T-helper 2 cell (primary cell): ENCODE measurements at regions not wholly inside any gene's neighbourhood (a gene's known extent, or its start where the extent isn't known, plus 50 kb on each side); places are given as distances from the start of the nearest gene placed in this dataset.
"Not testable (repeated sequence)": the region's sequence is repeated elsewhere in the genome, so short reads cannot be mapped to it uniquely, and the experiment has no call there.

Source experiments
- DNase-seq, 5 experiments: peaks; one replicate each; pipeline versions ENCODE4 v3.0.0 to v3.0.0-alpha.2; 2012 to 2022

DNA sequence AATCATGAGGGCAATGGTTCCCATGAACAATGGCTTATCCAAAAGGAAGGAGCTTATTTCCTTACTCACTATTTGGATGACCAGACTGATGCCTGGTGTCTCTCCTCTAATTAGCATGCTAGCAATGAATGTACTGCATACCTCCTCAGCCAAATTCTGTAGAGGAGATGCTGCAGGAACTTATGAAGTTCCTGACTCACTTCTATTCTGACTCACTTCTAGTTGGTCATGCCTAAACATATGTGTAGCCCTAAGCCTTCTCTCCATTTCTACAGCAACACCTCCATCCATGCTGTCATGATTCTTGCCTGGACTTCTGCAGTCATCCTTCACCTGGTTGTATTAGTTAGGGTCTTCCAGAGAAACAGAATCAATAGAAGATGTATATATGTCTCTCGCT, 59.9 kb upstream of the MRPS9 start:
- no peak for DNase-seq

DNA sequence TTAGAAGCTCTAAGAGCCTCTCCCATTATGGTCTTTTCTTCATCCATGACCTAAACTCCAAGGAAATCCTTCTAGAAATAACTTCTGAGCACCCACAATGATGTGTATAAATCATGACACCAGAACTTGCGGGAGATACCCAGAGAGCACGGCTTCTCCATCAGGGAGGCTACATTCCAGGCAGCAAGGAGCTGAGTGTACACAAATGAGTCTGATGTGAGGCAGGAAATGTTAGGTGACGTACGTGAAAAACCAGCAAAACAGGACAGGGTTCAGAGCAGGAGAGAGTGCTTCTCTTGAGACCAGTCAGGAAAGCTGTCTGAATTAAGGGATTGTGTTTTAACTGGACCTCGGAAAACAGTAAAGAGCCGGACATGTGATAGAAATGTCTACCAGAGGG, 58.1 kb upstream of the MRPS9 start:
- not testable (repeated sequence) for DNase-seq

DNA sequence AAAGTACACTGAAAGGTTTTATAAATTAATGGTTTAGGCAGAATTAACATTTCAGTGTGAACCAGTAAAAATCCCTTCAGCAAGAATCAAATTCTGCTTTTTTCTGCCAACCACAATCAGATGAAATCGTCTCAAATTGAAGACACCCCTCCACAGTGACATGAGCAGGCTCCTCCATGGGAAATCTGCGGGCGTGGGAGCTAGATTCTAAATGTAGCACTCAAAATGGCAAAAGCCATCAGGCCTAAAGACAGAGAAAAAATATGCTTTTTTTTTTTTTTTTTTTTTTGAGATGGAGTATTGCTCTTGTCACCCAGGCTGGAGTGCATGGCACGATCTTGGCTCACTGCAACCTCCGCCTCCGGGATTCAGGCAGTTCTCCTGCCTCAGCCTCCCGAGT, 55.8 kb upstream of the MRPS9 start:
- no peak for DNase-seq
